Trophoblast cell (in vitro differentiated cells and primary cell): ENCODE measurements at regions not wholly inside any gene's neighbourhood (a gene's known extent, or its start where the extent isn't known, plus 50 kb on each side); places are given as distances from the start of the nearest gene placed in this dataset.

ENCODE experiments used
- DNase-seq, 2 donors: peaks; one replicate each; pipeline ENCODE4 v3.0.0-alpha.2; 2016
- H2AFZ ChIP-seq: 2 replicates; pipeline ENCODE4 v1.6.1; 2013; ENCODE audit warnings: low read length, moderate library complexity, mild to moderate bottlenecking; ENCODE audit not compliant: insufficient read depth, poor library complexity
- H2AK5ac ChIP-seq: 2 replicates; pipeline ENCODE4 v1.6.1; 2013; ENCODE audit warnings: mild to moderate bottlenecking, low read length
- H2BK120ac ChIP-seq: 2 replicates; pipeline ENCODE4 v1.6.1; 2013; ENCODE audit warnings: low read length, mild to moderate bottlenecking, moderate library complexity; ENCODE audit not compliant: insufficient read depth, poor library complexity
- H2BK12ac ChIP-seq: 2 replicates; pipeline ENCODE4 v1.6.1; 2013; ENCODE audit warnings: mild to moderate bottlenecking, low read length, moderate library complexity
- H2BK5ac ChIP-seq: 2 replicates; pipeline ENCODE4 v1.6.1; 2013; ENCODE audit warnings: low read length, low read depth, moderate library complexity, mild to moderate bottlenecking; ENCODE audit not compliant: poor library complexity
- H3K14ac ChIP-seq: 2 replicates; pipeline ENCODE4 v1.6.1; 2013; ENCODE audit warnings: mild to moderate bottlenecking, low read length
- H3K18ac ChIP-seq: 2 replicates; pipeline ENCODE4 v1.6.1; 2013; ENCODE audit warnings: mild to moderate bottlenecking, low read length
- H3K23ac ChIP-seq: 2 replicates; pipeline ENCODE4 v1.6.1; 2013; ENCODE audit warnings: low read length
- H3K27ac ChIP-seq: 2 replicates; pipeline ENCODE4 v1.5.1; 2013; ENCODE audit warnings: low read depth, mild to moderate bottlenecking, inconsistent platforms, low read length, moderate library complexity
- H3K27me3 ChIP-seq: 2 replicates; pipeline ENCODE4 v1.6.1; 2013; ENCODE audit warnings: inconsistent platforms, mild to moderate bottlenecking, low read length, moderate library complexity; ENCODE audit not compliant: insufficient read depth
- H3K36me3 ChIP-seq, 2 experiments: 1 replicate in 1 of 2; 2 replicates in 1 of 2; pipeline ENCODE4 v1.6.1; 2013; ENCODE audit warnings: low read length in 2 of 2, mild to moderate bottlenecking in 2 of 2, moderate library complexity in 1 of 2; ENCODE audit not compliant: insufficient read depth in 2 of 2, control insufficient read depth in 1 of 2
- H3K4ac ChIP-seq: 2 replicates; pipeline ENCODE4 v1.6.1; 2013; ENCODE audit warnings: low read depth, mild to moderate bottlenecking, low read length, moderate library complexity
- H3K4me1 ChIP-seq, 2 experiments: 1 replicate in 1 of 2; 2 replicates in 1 of 2; pipeline ENCODE4 v1.6.1; 2013; ENCODE audit warnings: low read length in 2 of 2, mild to moderate bottlenecking in 2 of 2, moderate library complexity in 1 of 2; ENCODE audit not compliant: insufficient read depth in 2 of 2, control insufficient read depth in 1 of 2
- H3K4me2 ChIP-seq: 2 replicates; pipeline ENCODE4 v1.6.1; 2013; ENCODE audit warnings: inconsistent platforms, mild to moderate bottlenecking, low read length, moderate library complexity
- H3K4me3 ChIP-seq: 2 replicates; pipeline ENCODE4 v1.5.1; 2013; ENCODE audit warnings: mild to moderate bottlenecking, low read depth, low read length, inconsistent platforms
- H3K79me1 ChIP-seq: one replicate; pipeline ENCODE4 v1.6.1; 2013; ENCODE audit warnings: low read length
- H3K79me2 ChIP-seq: 2 replicates; pipeline ENCODE4 v1.6.1; 2013; ENCODE audit warnings: low read length, mild to moderate bottlenecking; ENCODE audit not compliant: control insufficient read depth, insufficient read depth, poor library complexity
- H3K9ac ChIP-seq: 2 replicates; pipeline ENCODE4 v1.6.1; 2013; ENCODE audit warnings: mild to moderate bottlenecking, low read length
- H3K9me3 ChIP-seq: 2 replicates; pipeline ENCODE4 v1.6.1; 2013; ENCODE audit warnings: low read depth, mild to moderate bottlenecking, control low read depth, inconsistent platforms, low read length; ENCODE audit not compliant: insufficient read depth
- H4K12ac ChIP-seq: 2 replicates; pipeline ENCODE4 v1.6.1; 2013; ENCODE audit warnings: low read depth, mild to moderate bottlenecking, low read length, moderate library complexity
- H4K8ac ChIP-seq: 2 replicates; pipeline ENCODE4 v1.6.1; 2013; ENCODE audit warnings: low read depth, mild to moderate bottlenecking, low read length, moderate library complexity
- H4K91ac ChIP-seq: one replicate; pipeline ENCODE4 v1.6.1; 2013; ENCODE audit warnings: low read depth, mild to moderate bottlenecking, low read length, moderate library complexity
- WGBS: extraction: QIAGEN DNeasy Blood & Tissue Kit; methylation state at CpG from one replicate; pipeline ENCODE4 v1.1.7; 2013; ENCODE audit warnings: missing lambda C conversion rate; ENCODE audit not compliant: insufficient read length, insufficient coverage; ENCODE audit errors: extremely low coverage; 5-methylcytosine and 5-hydroxymethylcytosine counted together

DNA sequence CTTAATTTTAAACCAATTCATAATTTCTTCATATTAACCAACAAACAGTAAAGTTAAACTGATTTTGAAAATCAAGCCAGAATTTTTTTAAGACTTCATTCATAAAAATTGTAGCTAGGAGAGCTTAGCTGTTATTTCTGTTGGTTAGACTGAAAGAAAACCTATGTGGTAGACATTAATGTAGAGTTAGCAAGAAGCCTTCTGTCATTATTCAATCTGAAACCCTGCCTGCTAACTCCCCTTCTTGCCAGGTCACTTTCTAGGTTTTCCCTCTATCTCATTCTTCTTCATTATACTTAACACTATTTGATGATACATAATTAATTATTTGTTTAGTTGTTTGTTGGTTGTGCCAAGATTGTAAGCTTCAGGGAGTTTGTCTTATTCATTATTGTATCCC lies 304.3 kb upstream of the MEF2C start:
- no peaks in the 10 kb centered on the region for H3K79me2 ChIP-seq
- H4K91ac ChIP-seq: no peak overlapping the region
- H2BK12ac ChIP-seq: no peak overlapping the region
- no peak overlapping the region for H4K12ac ChIP-seq
- no peaks in the 10 kb centered on the region for H3K9me3 ChIP-seq
- H3K4me3 ChIP-seq: no peak overlapping the region
- H2AK5ac ChIP-seq: no peak overlapping the region
- no peak overlapping the region for H3K9ac ChIP-seq
- no peaks in the 10 kb centered on the region for H3K36me3 ChIP-seq
- H3K14ac ChIP-seq: no peak overlapping the region
- no peak overlapping the region for H3K4ac ChIP-seq
- H3K79me1 ChIP-seq: no peaks in the 10 kb centered on the region
- no peak overlapping the region for H2BK120ac ChIP-seq
- no peak overlapping the region for H3K4me2 ChIP-seq
- no peak overlapping the region for H3K23ac ChIP-seq
- no peak overlapping the region for H2BK5ac ChIP-seq
- no peak overlapping the region for H4K8ac ChIP-seq
- H3K4me1 ChIP-seq: no peaks in the 10 kb centered on the region
- DNase-seq: no peak
- no peak overlapping the region for H3K18ac ChIP-seq
- H2AFZ ChIP-seq: no peak overlapping the region
- H3K27ac ChIP-seq: no peak overlapping the region
- no peaks in the 10 kb centered on the region for H3K27me3 ChIP-seq

DNA sequence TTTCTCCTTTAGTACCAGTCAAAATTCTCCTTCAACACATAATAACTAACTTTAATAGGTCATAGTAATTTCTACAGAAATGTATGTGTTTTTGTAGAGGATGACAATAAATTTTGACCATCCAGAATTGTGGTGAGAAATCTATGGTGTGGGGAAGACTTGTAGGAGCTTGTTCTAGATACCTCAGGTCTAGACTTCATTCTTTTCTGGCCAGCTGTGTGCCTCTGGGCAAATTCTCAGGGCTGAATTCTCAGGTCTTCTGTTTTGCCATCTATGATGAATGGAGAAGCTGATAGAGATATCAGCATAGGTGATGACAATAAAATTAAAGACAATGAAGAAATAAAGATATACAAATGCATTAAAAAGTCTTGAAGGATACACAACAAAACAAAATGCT lies 298.6 kb upstream of the MEF2C start:
- H2BK12ac ChIP-seq: no peak overlapping the region
- H3K36me3 ChIP-seq: no peaks in the 10 kb centered on the region
- no peak overlapping the region for H4K12ac ChIP-seq
- no peak overlapping the region for H2AFZ ChIP-seq
- H4K8ac ChIP-seq: no peak overlapping the region
- no peaks in the 10 kb centered on the region for H3K79me1 ChIP-seq
- no peak overlapping the region for H3K23ac ChIP-seq
- no peak overlapping the region for H3K18ac ChIP-seq
- H3K27me3 ChIP-seq: no peaks in the 10 kb centered on the region
- no peak overlapping the region for H3K4me2 ChIP-seq
- no peak overlapping the region for H3K4me3 ChIP-seq
- H3K4me1 ChIP-seq: peaks cover 0 to 1% of the 10 kb centered on the region in 2 experiments
- no peak overlapping the region for H2BK120ac ChIP-seq
- H4K91ac ChIP-seq: no peak overlapping the region
- no peaks in the 10 kb centered on the region for H3K79me2 ChIP-seq
- no peak overlapping the region for H3K27ac ChIP-seq
- H3K14ac ChIP-seq: no peak overlapping the region
- no peak overlapping the region for H2BK5ac ChIP-seq
- H3K4ac ChIP-seq: no peak overlapping the region
- H3K9me3 ChIP-seq: no peaks in the 10 kb centered on the region
- H3K9ac ChIP-seq: no peak overlapping the region
- H2AK5ac ChIP-seq: no peak overlapping the region
- DNase-seq: peak; percentile 5 to 24

DNA sequence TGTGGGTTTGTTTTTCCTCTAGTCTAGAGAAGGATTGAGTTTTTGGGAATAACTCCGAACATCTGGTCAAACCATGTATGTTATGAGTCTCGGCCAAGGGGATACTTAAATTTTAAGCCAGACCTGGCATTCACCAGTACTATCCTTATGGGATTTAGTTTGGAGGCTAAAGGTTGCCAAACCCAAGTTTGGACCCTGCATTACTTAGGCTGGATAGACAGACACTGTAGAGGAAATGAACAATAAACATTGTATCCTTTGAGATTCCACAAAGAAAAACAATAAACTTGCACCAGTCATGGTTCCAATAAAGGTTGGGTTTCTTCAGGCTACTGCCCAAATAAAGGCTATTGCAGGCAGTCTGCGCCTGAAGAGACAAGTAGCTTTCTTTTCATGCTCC lies 296.7 kb upstream of the MEF2C start:
- no peak overlapping the region for H2AFZ ChIP-seq

DNA sequence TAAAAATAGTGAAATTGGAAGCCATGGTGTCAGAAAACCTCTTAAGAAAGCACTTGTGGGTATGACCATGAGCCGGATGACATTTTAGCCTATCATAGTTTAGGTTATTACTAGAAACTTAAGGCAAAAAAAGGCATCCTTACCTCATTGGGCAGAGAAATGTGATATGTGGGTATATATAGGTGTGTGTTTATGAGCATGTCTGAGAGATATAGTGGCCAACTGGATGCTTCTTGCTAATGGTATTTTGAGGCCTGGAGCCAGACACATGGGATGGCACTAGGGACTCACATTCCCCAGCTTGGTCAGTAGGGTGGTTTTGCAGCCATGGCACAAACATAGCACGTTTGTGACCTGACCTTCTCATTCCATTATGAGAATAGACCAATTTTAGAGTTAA lies 295.6 kb upstream of the MEF2C start:
- Histone ChIP-seq H2BK5ac (no peak overlapping the region), H3K14ac (no peak overlapping the region), H3K9me3 (no peaks in the 10 kb centered on the region), H4K12ac (no peak overlapping the region), H2AK5ac (no peak overlapping the region), H2AFZ (no peak overlapping the region), H3K4me1 (peaks cover 0 to 1% of the 10 kb centered on the region in 2 experiments), H2BK12ac (no peak overlapping the region), H3K27me3 (no peaks in the 10 kb centered on the region), H3K27ac (no peak overlapping the region), H4K8ac (no peak overlapping the region), H3K79me1 (no peaks in the 10 kb centered on the region), H3K9ac (no peak overlapping the region), H3K4ac (no peak overlapping the region), H3K18ac (no peak overlapping the region), H3K79me2 (no peaks in the 10 kb centered on the region), H4K91ac (no peak overlapping the region), H3K4me2 (no peak overlapping the region), H3K4me3 (no peak overlapping the region), H3K36me3 (no peaks in the 10 kb centered on the region), H2BK120ac (no peak overlapping the region), H3K23ac (no peak overlapping the region)
- DNase-seq: no peak
- WGBS: no CpG with 5 or more reads among the region's 2 CpGs

More for the DNA sequence above, 296.7 kb upstream of the MEF2C start:
- WGBS: no CpG with 5 or more reads among the region's 3 CpGs
- H4K12ac ChIP-seq: no peak overlapping the region
- H3K36me3 ChIP-seq: no peaks in the 10 kb centered on the region
- H3K18ac ChIP-seq: no peak overlapping the region
- peaks cover 0 to 1% of the 10 kb centered on the region in 2 experiments for H3K4me1 ChIP-seq
- no peak overlapping the region for H3K4me2 ChIP-seq
- no peak overlapping the region for H2BK120ac ChIP-seq
- H3K4me3 ChIP-seq: no peak overlapping the region
- no peak overlapping the region for H3K14ac ChIP-seq
- H2BK5ac ChIP-seq: no peak overlapping the region
- H3K9me3 ChIP-seq: no peaks in the 10 kb centered on the region
- H2BK12ac ChIP-seq: no peak overlapping the region
- no peak overlapping the region for H3K9ac ChIP-seq
- no peak overlapping the region for H3K23ac ChIP-seq
- no peaks in the 10 kb centered on the region for H3K27me3 ChIP-seq
- no peak overlapping the region for H4K91ac ChIP-seq
- no peaks in the 10 kb centered on the region for H3K79me2 ChIP-seq
- DNase-seq: no peak
- H3K27ac ChIP-seq: no peak overlapping the region
- H3K79me1 ChIP-seq: no peaks in the 10 kb centered on the region
- H4K8ac ChIP-seq: no peak overlapping the region
- H2AK5ac ChIP-seq: no peak overlapping the region
- H3K4ac ChIP-seq: no peak overlapping the region

DNA sequence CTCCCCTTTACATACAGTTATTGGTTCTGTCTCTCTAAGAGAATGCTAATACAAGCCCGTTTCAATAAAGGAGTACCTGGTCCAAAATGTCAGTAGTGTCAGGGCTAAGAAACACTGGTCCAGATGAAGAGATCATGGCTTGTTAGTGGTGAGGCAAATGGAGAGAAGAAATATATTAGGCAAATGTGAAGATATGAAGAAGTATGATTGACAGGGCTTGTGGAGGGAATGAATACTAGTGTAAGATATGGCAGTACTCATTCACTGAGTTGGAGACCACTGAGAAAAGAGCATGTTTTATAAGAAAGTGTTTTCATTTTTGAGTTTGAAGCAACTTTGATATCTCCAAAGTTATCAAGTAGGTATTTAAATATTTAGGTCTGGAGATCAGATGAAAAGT lies 290.5 kb upstream of the MEF2C start:
- Histone ChIP-seq H3K4me1 (no peaks in the 10 kb centered on the region), H3K18ac (no peak overlapping the region), H2BK5ac (no peak overlapping the region), H2BK12ac (no peak overlapping the region), H3K79me2 (no peaks in the 10 kb centered on the region), H3K14ac (no peak overlapping the region), H4K12ac (no peak overlapping the region), H3K4me2 (no peak overlapping the region), H3K79me1 (no peaks in the 10 kb centered on the region), H3K27me3 (no peaks in the 10 kb centered on the region), H4K91ac (no peak overlapping the region), H2AK5ac (no peak overlapping the region), H4K8ac (no peak overlapping the region), H2AFZ (no peak overlapping the region), H3K23ac (no peak overlapping the region), H3K27ac (no peak overlapping the region), H3K36me3 (no peaks in the 10 kb centered on the region), H3K9ac (no peak overlapping the region), H3K4me3 (no peak overlapping the region), H3K4ac (no peak overlapping the region), H3K9me3 (no peaks in the 10 kb centered on the region), H2BK120ac (no peak overlapping the region)
- no peak for DNase-seq
- WGBS: no CpG with 5 or more reads among the region's 1 CpG
